ENCODE measurements at regions not wholly inside any gene's neighbourhood (a gene's known extent, or its start where the extent isn't known, plus 50 kb on each side); places are given as distances from the start of the nearest gene placed in this dataset.

DNA sequence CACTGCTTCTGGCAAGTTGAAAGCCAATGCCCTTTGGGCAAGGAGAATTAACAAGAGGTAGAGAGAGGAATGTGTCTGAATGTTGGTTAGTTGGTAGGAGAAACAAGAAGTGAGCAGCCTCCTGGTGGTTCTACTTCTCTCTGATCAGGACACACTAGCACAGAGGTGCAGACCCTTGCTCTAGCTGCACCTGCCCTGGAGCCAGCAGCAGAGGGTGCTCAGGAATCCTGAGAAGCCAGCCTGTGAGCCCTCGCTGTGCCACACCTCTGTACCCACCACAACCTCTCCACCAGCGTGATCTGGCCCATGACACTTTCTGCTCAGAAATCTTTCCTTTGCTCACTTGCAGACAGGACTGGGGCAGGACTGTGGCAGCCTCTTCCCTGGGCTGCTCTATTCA, 364.7 kb downstream of the RPS24 start:
- 79 to 91% methylated on average over 2 of the region's 2 CpGs for WGBS, 2 donors
- H3K36me3 ChIP-seq, result no peaks in the 10 kb centered on the region
- no peaks in the 10 kb centered on the region for H3K27me3 ChIP-seq
- intact Hi-C loops (cut with DNase I), result no loop called here
- ATAC-seq (no peak), DNase-seq (no peak)
- H3K27ac ChIP-seq, result no peak overlapping the region
- TF ChIP-seq, protein P1, sequence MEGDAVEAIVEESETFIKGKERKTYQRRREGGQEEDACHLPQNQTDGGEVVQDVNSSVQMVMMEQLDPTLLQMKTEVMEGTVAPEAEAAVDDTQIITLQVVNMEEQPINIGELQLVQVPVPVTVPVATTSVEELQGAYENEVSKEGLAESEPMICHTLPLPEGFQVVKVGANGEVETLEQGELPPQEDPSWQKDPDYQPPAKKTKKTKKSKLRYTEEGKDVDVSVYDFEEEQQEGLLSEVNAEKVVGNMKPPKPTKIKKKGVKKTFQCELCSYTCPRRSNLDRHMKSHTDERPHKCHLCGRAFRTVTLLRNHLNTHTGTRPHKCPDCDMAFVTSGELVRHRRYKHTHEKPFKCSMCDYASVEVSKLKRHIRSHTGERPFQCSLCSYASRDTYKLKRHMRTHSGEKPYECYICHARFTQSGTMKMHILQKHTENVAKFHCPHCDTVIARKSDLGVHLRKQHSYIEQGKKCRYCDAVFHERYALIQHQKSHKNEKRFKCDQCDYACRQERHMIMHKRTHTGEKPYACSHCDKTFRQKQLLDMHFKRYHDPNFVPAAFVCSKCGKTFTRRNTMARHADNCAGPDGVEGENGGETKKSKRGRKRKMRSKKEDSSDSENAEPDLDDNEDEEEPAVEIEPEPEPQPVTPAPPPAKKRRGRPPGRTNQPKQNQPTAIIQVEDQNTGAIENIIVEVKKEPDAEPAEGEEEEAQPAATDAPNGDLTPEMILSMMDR (IDR thresholded peaks at IDR 0.05), result no peak
- no peak overlapping the region for H3K4me3 ChIP-seq
- no peaks in the 10 kb centered on the region for H3K9me3 ChIP-seq
- H3K4me1 ChIP-seq, result peaks cover 0 to 24% (median 16%) of the 10 kb centered on the region in 9 donors

- TF ChIP-seq, protein P1 (IDR thresholded peaks at IDR 0.05), result no peak
- Histone ChIP-seq H3K4me1 (peaks cover 5 to 32% (median 23%) of the 10 kb centered on the region in 9 donors), H3K27ac (peak overlapping the region in 9 of 10 donors; percentile 39 to 77 (median 56)), H3K4me3 (no peak overlapping the region), H3K9me3 (no peaks in the 10 kb centered on the region), H3K36me3 (no peaks in the 10 kb centered on the region), H3K27me3 (peaks cover 0 to 7% (median 0%) of the 10 kb centered on the region in 7 donors)
- intact Hi-C loops (cut with DNase I), result no loop called here
- ATAC-seq, result peak; percentile 70 to 95 (median 88)
- DNase-seq, result peak; percentile 49 to 68
- 34 to 49% methylated on average over 13 of the region's 13 CpGs for WGBS, 2 donors
These were observed 368.1 kb downstream of the RPS24 start for GRCh38 chr10:78401624-78402367.

- TF ChIP-seq, protein P1 (IDR thresholded peaks at IDR 0.05), result no peak
- DNase-seq (no peak), ATAC-seq (peak in 4 of 8 donors; percentile 22 to 36 (median 28))
- Histone ChIP-seq H3K9me3 (no peaks in the 10 kb centered on the region), H3K36me3 (no peaks in the 10 kb centered on the region), H3K4me3 (no peak overlapping the region), H3K27me3 (peaks cover 0 to 15% (median 0%) of the 10 kb centered on the region in 7 donors), H3K27ac (peak overlapping the region in 8 of 10 donors; percentile 29 to 77 (median 56)), H3K4me1 (peaks cover 12 to 40% (median 29%) of the 10 kb centered on the region in 9 donors)
- intact Hi-C loops (cut with DNase I), result no loop called here
- 38 to 47% methylated on average over 4 of the region's 4 CpGs for WGBS, 2 donors
These were observed 368.9 kb downstream of the RPS24 start for GRCh38 chr10:78402591-78402990.

GRCh38 chr10:78403781-78404180, 370.1 kb downstream of the RPS24 start:
- DNase-seq, result no peak
- no peak for ATAC-seq
- WGBS, 2 donors, result 90 to 91% methylated on average over 6 of the region's 6 CpGs
- no peak overlapping the region for H3K4me3 ChIP-seq
- TF ChIP-seq, protein P1 (IDR thresholded peaks at IDR 0.05), result no peak
- no peaks in the 10 kb centered on the region for H3K36me3 ChIP-seq
- H3K27me3 ChIP-seq, result peaks cover 0 to 18% (median 0%) of the 10 kb centered on the region in 7 donors
- H3K9me3 ChIP-seq, result no peaks in the 10 kb centered on the region
- no peak overlapping the region for H3K27ac ChIP-seq
- peaks cover 21 to 52% (median 41%) of the 10 kb centered on the region in 9 donors for H3K4me1 ChIP-seq
- intact Hi-C loops (cut with DNase I), result no loop called here
